ENCODE measurements at regions not wholly inside any gene's neighbourhood (a gene's known extent, or its start where the extent isn't known, plus 50 kb on each side); places are given as distances from the start of the nearest gene placed in this dataset.

GRCh38 chr5:39661026-39661779 lies 236.4 kb upstream of the DAB2 start:
- DNase-seq: no peak
- TF ChIP-seq POLR2AphosphoS5 (IDR thresholded peaks at IDR 0.05) (no peak), POLR2A (IDR thresholded peaks at IDR 0.05) (no peak), CTCF (IDR thresholded peaks at IDR 0.05) (no peak), EP300 (IDR thresholded peaks at IDR 0.05; ENCODE audit: low read depth) (no peak)
- no peaks in the 10 kb centered on the region for H3K4me1 ChIP-seq
- H3K4me3 ChIP-seq: no peak overlapping the region
- no peaks in the 10 kb centered on the region for H3K36me3 ChIP-seq
- no peaks in the 10 kb centered on the region for H3K27me3 ChIP-seq
- in situ Hi-C loops (cut with MboI; ENCODE audit: low pct_ligation_motif_present in 1 of 4, low pct_unique_long_range_greater_than_20kb in 1 of 4, low sequenced_read_pairs in 3 of 4): no loop called here
- no peak overlapping the region for H3K27ac ChIP-seq
- intact Hi-C loops (cut with DNase I; ENCODE audit: low total_unique reads): no loop called here
- H3K9me3 ChIP-seq: no peaks in the 10 kb centered on the region

- no peak for TF ChIP-seq POLR2AphosphoS5 (IDR thresholded peaks at IDR 0.05)
- no peak for TF ChIP-seq CTCF (IDR thresholded peaks at IDR 0.05)
- no peak for TF ChIP-seq EP300 (IDR thresholded peaks at IDR 0.05; ENCODE audit: low read depth)
- TF ChIP-seq POLR2A (IDR thresholded peaks at IDR 0.05): no peak
- Histone ChIP-seq H3K36me3 (no peaks in the 10 kb centered on the region), H3K27ac (no peak overlapping the region), H3K27me3 (no peaks in the 10 kb centered on the region), H3K4me1 (no peaks in the 10 kb centered on the region), H3K9me3 (no peaks in the 10 kb centered on the region), H3K4me3 (no peak overlapping the region)
- 79 to 89% methylated on average over 1 of the region's 1 CpG for WGBS, 2 donors (ENCODE audit: low coverage in 1 of 2)
- no peak for DNase-seq
- intact Hi-C loops (cut with DNase I; ENCODE audit: low total_unique reads) (no loop called here), in situ Hi-C loops (cut with MboI; ENCODE audit: low pct_ligation_motif_present in 1 of 4, low pct_unique_long_range_greater_than_20kb in 1 of 4, low sequenced_read_pairs in 3 of 4) (no loop called here)
Observed at GRCh38 chr5:39660020-39660419, 235.2 kb upstream of the DAB2 start.

- H3K9me3 ChIP-seq: no peaks in the 10 kb centered on the region
- WGBS, 2 donors (ENCODE audit: low coverage in 1 of 2): 88 to 95% methylated on average over 4 of the region's 4 CpGs
- no peaks in the 10 kb centered on the region for H3K4me1 ChIP-seq
- H3K27me3 ChIP-seq: no peaks in the 10 kb centered on the region
- no peak overlapping the region for H3K27ac ChIP-seq
- TF ChIP-seq EP300 (IDR thresholded peaks at IDR 0.05; ENCODE audit: low read depth) (no peak), POLR2AphosphoS5 (IDR thresholded peaks at IDR 0.05) (no peak), POLR2A (IDR thresholded peaks at IDR 0.05) (no peak), CTCF (IDR thresholded peaks at IDR 0.05) (no peak)
- no peak for DNase-seq
- no peaks in the 10 kb centered on the region for H3K36me3 ChIP-seq
- intact Hi-C loops (cut with DNase I; ENCODE audit: low total_unique reads): no loop called here
- no peak overlapping the region for H3K4me3 ChIP-seq
- in situ Hi-C loops (cut with MboI; ENCODE audit: low pct_ligation_motif_present in 1 of 4, low pct_unique_long_range_greater_than_20kb in 1 of 4, low sequenced_read_pairs in 3 of 4): no loop called here
Observed at GRCh38 chr5:39658866-39659265, 234.1 kb upstream of the DAB2 start.

GRCh38 chr5:39657943-39658342 lies 233.2 kb upstream of the DAB2 start:
- Histone ChIP-seq H3K27me3 (no peaks in the 10 kb centered on the region), H3K36me3 (no peaks in the 10 kb centered on the region), H3K4me3 (no peak overlapping the region), H3K27ac (no peak overlapping the region), H3K4me1 (no peaks in the 10 kb centered on the region), H3K9me3 (no peaks in the 10 kb centered on the region)
- 64 to 75% methylated on average over 1 of the region's 1 CpG for WGBS, 2 donors (ENCODE audit: low coverage in 1 of 2)
- intact Hi-C loops (cut with DNase I; ENCODE audit: low total_unique reads): no loop called here
- in situ Hi-C loops (cut with MboI; ENCODE audit: low pct_ligation_motif_present in 1 of 4, low pct_unique_long_range_greater_than_20kb in 1 of 4, low sequenced_read_pairs in 3 of 4): no loop called here
- DNase-seq: no peak
- TF ChIP-seq EP300 (IDR thresholded peaks at IDR 0.05; ENCODE audit: low read depth) (no peak), POLR2AphosphoS5 (IDR thresholded peaks at IDR 0.05) (no peak), POLR2A (IDR thresholded peaks at IDR 0.05) (no peak), CTCF (IDR thresholded peaks at IDR 0.05) (no peak)

Measured in transverse colon (tissue), 4 donors.